ENCODE measurements at regions not wholly inside any gene's neighbourhood (a gene's known extent, or its start where the extent isn't known, plus 50 kb on each side); places are given as distances from the start of the nearest gene placed in this dataset.
"Not testable (repeated sequence)": the region's sequence is repeated elsewhere in the genome, so short reads cannot be mapped to it uniquely, and the experiment has no call there.

GRCh38 chr16:26709175-26709574 is 357.6 kb upstream of the C16orf82 start:
- DNase-seq (ENCODE audit: low read depth in 1 of 2, low spot score in 1 of 2) = no peak

- no peak for DNase-seq (ENCODE audit: low read depth in 1 of 2, low spot score in 1 of 2)
Observed at GRCh38 chr16:26709754-26710153, 357.0 kb upstream of the C16orf82 start.

GRCh38 chr16:26710450-26710849 is 356.3 kb upstream of the C16orf82 start:
- no peak for DNase-seq (ENCODE audit: low read depth in 1 of 2, low spot score in 1 of 2)

DNA sequence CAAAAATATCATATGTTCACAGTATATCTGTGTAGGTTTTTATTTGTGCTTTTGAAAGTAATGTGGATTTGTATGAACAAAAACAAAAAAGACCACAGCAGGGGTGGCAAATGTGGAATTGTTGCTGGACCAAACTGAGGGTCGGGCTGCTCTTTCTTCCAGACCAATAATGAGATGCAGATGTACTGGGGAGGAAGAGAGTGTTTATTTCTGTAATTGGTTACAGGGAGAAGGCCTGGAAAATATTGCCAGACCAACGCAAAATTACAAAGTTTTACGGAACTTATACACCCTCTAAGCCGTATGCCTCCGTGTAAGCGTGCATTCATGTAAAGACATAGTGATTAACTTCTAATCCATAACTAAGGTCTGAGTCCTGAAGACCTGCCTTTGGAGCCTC is 353.9 kb upstream of the C16orf82 start:
- no peak for DNase-seq (ENCODE audit: low read depth in 1 of 2, low spot score in 1 of 2)

- DNase-seq (ENCODE audit: low read depth in 1 of 2, low spot score in 1 of 2) = no peak
Observed at GRCh38 chr16:26715969-26716368, 350.8 kb upstream of the C16orf82 start.

- no peak for DNase-seq (ENCODE audit: low read depth in 1 of 2, low spot score in 1 of 2)
Observed at GRCh38 chr16:26717826-26718225, 348.9 kb upstream of the C16orf82 start.

DNA sequence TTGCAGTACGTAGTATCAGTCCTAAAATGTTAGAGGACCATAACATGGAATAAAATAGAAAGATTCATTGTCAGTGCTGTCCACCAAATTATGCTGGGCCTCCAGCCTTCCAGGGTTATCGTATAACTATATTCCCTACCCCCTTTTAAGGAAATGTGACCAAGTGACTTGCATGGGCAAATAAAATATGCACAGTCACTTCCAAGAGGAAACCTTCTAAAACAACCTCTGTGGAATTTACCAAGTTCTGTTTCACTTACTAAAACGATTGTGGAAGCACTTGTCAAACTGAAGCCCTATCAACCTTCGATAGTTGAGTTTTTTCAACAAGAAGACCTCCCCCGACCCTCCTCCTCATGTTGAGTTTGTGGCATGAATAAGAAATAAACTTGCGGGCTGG is 345.4 kb upstream of the C16orf82 start:
- no peak for DNase-seq (ENCODE audit: low read depth in 1 of 2, low spot score in 1 of 2)

- not testable (repeated sequence) for DNase-seq (ENCODE audit: low read depth in 1 of 2, low spot score in 1 of 2)
Observed at GRCh38 chr16:26721957-26722356, 344.8 kb upstream of the C16orf82 start.

GRCh38 chr16:26724189-26724588 is 342.5 kb upstream of the C16orf82 start:
- no peak for DNase-seq (ENCODE audit: low read depth in 1 of 2, low spot score in 1 of 2)

GRCh38 chr16:26727848-26728247 is 338.9 kb upstream of the C16orf82 start:
- no peak for DNase-seq (ENCODE audit: low read depth in 1 of 2, low spot score in 1 of 2)

DNA sequence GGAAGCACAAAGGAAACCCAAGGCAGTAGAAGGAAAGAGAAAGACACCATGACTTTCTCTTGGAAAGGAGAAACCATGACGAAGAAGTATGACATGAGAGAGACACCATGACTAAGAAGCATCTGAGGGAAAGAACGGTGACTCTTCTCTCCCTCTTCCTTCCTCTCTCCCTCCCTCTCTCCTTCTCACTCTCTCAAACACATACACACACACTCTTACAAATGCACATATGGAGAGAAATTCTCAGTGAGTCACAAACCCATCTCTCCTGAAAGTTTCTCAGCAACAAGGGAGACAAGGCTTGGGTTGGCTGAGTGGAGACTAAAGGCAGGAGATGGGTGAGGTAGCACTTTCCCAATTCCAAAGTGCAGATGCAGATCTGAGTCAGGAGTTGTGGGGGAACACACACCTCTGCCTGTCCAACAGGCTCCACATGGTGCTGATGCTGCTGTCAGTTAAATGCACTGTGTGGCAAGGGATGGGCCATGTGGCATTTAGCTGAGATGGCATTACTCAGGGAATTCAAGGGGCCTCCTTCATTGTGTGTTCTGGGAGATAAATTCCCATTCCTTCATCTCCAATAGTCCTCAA is 336.7 kb upstream of the C16orf82 start:
- no peak for DNase-seq (ENCODE audit: low read depth in 1 of 2, low spot score in 1 of 2)

GRCh38 chr16:26731729-26732128 is 335.0 kb upstream of the C16orf82 start:
- no peak for DNase-seq (ENCODE audit: low read depth in 1 of 2, low spot score in 1 of 2)

DNA sequence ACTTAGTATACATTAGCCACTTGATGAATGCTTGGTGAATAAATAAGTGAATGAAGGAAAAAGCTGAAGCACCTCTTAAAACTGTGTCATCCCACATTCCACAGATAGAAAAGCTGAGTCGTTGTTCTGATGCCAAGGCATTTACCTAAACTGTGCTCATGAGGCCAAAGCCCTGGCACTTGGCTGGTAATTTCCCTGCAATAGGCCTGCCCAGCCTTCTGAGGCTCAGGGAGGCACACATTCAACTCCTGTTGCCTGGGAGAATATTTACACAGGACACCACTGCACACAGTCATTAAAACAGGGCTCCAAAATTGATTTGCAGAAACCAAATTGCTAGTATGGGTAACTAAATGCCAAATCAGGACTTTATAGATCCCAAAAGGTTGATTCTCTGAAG is 333.0 kb upstream of the C16orf82 start:
- no peak for DNase-seq (ENCODE audit: low read depth in 1 of 2, low spot score in 1 of 2)

DNA sequence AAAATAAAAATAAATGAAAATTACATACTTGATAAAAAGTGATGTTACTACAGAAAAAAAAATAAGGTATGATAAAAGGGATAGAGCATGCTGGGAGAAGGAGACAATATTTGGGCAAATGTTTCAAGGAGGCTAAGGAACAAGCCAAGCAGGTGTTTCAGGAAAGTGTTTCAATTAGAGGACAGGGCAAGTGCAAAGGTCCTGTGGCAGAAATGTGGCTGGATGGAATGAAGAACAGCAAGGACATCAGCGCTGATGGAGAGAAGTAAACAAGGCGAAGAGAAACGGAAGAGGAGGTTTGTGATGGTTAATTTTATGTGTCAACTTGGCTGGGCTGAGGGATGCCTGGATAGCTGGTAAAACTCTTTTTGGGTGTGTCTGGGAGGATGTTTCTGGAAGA is 331.2 kb upstream of the C16orf82 start:
- no peak for DNase-seq (ENCODE audit: low read depth in 1 of 2, low spot score in 1 of 2)

GRCh38 chr16:26736084-26736483 is 330.6 kb upstream of the C16orf82 start:
- DNase-seq (ENCODE audit: low read depth in 1 of 2, low spot score in 1 of 2) = no peak

DNA sequence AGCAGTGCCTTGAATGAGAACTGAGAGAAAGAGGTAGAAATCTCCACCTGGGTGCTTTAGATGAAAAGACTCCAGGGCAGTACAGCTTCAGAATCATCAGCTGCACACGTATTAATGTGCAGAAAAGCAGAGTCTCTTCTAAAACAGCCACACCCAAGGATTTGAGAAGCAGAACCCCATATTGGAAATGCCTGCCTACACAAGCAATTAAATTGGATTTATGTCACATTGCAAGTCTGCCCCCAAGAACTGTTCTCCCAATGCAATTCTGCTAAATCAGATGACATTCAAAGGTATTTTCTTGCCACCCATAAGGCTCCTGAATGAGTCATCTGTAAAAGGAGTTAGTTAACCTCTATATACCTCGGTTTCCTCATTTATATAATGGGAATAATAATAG is 326.0 kb upstream of the C16orf82 start:
- DNase-seq (ENCODE audit: low read depth in 1 of 2, low spot score in 1 of 2) = no peak

DNA sequence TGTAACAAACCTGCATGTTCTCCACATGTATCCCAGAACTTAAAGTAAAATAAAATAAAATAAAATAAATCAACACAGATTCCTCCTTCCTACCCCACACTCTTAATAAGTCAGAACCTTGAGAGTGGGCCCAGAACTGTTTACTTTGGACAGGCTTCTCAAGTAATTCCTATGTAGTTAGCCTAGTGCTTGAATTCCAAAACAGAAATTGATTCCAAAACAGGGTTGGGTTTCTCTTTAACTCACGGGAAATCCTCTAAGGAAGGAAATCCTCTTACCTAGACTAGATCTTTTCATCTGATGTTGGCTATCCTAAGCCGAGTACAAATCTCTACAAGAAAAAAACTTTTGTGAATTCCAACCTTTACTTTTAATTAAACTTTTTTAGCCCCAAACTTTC is 324.7 kb upstream of the C16orf82 start:
- DNase-seq (ENCODE audit: low read depth in 1 of 2, low spot score in 1 of 2) = no peak

DNA sequence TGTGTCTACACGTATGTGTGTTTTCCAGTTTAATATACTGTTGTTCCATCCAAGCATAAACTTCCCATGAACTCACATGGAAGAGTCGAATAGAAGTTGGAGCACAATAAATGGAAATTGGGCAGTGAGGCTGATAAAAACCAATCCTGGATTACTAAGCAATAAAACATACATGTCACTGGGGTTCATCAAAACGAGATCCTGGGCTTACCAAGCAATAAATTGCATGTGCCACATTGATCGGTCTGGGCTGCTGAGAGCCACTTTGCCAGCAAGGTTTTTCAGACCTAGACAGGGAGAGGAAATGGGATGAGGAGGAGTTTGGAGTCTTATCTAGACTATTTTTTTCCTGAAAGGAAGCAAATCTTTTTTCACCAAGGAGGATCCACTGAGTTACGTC is 322.3 kb upstream of the C16orf82 start:
- DNase-seq (ENCODE audit: low read depth in 1 of 2, low spot score in 1 of 2) = no peak

DNA sequence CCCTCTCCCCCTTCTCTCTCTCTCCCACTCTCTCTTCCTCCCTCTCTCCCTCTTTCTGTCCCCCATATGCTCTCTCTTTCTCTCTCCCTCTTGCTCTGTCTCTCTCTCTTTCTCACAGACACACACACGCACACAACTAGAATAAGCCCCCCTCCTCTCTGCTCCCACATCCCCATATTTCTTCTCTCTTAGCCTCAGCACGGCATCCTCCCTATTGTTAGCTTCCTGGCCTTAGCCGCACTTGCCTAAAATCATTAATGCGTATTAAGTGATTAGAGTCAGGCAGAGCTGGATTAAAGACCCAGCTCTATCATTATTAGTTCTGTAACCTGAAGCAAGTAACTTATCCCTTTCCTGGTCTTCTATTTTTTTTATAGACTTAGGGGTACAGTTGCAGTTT is 319.0 kb upstream of the C16orf82 start:
- no peak for DNase-seq (ENCODE audit: low read depth in 1 of 2, low spot score in 1 of 2)

DNA sequence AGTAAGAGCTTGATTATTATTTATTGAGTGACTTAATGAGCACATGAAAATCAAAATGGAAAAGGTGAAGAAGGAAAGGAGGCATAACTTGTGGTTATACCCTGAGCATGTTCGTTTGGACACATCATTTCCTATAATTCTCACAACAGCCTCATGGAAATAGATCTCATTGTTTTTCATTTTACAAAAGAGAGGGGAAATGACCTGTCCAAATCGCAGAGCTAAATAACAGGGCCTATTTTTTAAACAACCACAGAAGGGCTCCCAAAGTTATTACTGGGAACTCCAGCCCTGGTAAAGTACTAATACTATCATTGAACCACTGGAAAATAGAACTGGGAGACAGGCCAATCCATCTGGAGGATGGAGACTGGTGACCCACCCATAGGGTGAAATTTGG is 317.7 kb upstream of the C16orf82 start:
- DNase-seq (ENCODE audit: low read depth in 1 of 2, low spot score in 1 of 2) = no peak

- no peak for DNase-seq (ENCODE audit: low read depth in 1 of 2, low spot score in 1 of 2)
Observed at GRCh38 chr16:26752166-26752565, 314.6 kb upstream of the C16orf82 start.

GRCh38 chr16:26756633-26757032 is 310.1 kb upstream of the C16orf82 start:
- DNase-seq (ENCODE audit: low read depth in 1 of 2, low spot score in 1 of 2) = no peak

DNA sequence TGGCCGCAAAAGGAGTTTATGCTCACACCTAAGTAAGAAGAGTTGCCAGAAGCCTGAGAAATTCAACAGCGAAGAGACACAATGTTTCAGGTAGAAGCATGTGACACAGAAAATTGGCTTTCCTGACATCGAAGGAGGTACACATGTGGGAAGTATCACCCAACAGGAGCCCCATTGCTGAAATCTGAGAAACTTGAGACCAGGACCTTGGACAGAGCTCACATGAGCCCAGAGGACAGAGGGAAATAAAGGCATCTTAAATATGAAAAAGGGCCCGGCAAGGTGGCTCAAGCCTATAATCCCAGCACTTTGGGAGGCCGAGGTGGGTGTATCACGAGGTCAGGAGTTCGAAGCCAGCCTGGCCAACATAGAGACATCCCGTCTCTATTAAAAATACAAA is 304.1 kb upstream of the C16orf82 start:
- DNase-seq (ENCODE audit: low read depth in 1 of 2, low spot score in 1 of 2) = no peak

GRCh38 chr16:26765087-26765486 is 301.6 kb upstream of the C16orf82 start:
- no peak for DNase-seq (ENCODE audit: low read depth in 1 of 2, low spot score in 1 of 2)

All from activated T-helper 1 cell treated with anti-CD3 and anti-CD28 coated beads, Interleukin-2, amount 50 U/mL, for 16 hours (primary cell).